Vagina (tissue), 2 donors: ENCODE measurements at regions not wholly inside any gene's neighbourhood (a gene's known extent, or its start where the extent isn't known, plus 50 kb on each side); places are given as distances from the start of the nearest gene placed in this dataset.

Experiments used
- POLR2A ChIP-seq, 2 donors: fragments of 450-650 bp; IDR thresholded peaks; one replicate each; pipeline ENCODE4 v1.6.1; 2017; ENCODE audit warnings: antibody characterized with exemption in 2 of 2, mild to moderate bottlenecking in 2 of 2, moderate library complexity in 2 of 2
- TF ChIP-seq, protein P1 (sequence below), 3 experiments: fragments of 450-650 bp in 2 of 3; fragments of 200-600 bp in 1 of 3; sonication (generic) in 1 of 3; IDR thresholded peaks; one replicate each; pipeline ENCODE4 v1.5.1; 2017 to 2019; ENCODE audit warnings: antibody characterized with exemption in 3 of 3, mild to moderate bottlenecking in 2 of 3, moderate library complexity in 2 of 3

DNA sequence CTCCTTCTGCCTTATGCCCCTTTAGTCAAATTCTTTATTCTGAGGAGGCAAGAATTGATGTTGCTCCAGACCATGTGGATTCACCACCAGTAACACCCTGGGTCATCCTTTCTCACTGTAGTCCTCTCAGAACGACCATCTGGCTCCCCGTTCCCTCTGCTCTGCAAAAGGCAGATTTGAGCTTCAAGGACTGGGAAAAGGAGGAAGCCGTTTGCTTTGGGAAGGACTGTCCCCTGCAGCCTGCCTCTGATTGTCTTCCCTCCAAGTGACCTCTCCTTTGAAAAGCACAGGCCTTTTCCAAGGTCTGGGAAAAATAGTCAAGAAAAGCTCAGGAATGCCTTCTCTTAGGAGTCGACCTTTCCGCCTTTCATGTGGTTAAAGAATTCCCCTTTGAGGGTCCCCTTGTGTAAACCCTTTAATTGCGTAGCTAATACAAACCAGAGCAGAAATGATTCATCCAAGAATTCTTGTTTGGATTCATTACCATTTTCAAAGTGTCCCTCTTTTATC lies 130.1 kb upstream of the COPS8 start:
- TF ChIP-seq, protein P1, sequence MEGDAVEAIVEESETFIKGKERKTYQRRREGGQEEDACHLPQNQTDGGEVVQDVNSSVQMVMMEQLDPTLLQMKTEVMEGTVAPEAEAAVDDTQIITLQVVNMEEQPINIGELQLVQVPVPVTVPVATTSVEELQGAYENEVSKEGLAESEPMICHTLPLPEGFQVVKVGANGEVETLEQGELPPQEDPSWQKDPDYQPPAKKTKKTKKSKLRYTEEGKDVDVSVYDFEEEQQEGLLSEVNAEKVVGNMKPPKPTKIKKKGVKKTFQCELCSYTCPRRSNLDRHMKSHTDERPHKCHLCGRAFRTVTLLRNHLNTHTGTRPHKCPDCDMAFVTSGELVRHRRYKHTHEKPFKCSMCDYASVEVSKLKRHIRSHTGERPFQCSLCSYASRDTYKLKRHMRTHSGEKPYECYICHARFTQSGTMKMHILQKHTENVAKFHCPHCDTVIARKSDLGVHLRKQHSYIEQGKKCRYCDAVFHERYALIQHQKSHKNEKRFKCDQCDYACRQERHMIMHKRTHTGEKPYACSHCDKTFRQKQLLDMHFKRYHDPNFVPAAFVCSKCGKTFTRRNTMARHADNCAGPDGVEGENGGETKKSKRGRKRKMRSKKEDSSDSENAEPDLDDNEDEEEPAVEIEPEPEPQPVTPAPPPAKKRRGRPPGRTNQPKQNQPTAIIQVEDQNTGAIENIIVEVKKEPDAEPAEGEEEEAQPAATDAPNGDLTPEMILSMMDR (IDR thresholded peaks at IDR 0.05): no peak
- no peak for TF ChIP-seq POLR2A (IDR thresholded peaks at IDR 0.05)
